NCI-H345 treated with DMSO at 0.1 percent for 48 hours (cell line): ENCODE measurements at regions not wholly inside any gene's neighbourhood (a gene's known extent, or its start where the extent isn't known, plus 50 kb on each side); places are given as distances from the start of the nearest gene placed in this dataset.
"Not testable (repeated sequence)": the region's sequence is repeated elsewhere in the genome, so short reads cannot be mapped to it uniquely, and the experiment has no call there.

ENCODE experiments used
- DNase-seq: peaks from one replicate; lab custom pipeline; 2025; ENCODE audit not compliant: unreplicated experiment; lab: John Stamatoyannopoulos, UW

- no peak for DNase-seq
Observed at GRCh38 chr6:151671195-151671594, 136.3 kb upstream of the ESR1 start.

GRCh38 chr6:151674578-151674977 is 132.9 kb upstream of the ESR1 start:
- no peak for DNase-seq

- peak; percentile 1 for DNase-seq
Observed at GRCh38 chr6:151675746-151676459, 131.6 kb upstream of the ESR1 start.

- no peak for DNase-seq
Observed at GRCh38 chr6:151676460-151676945, 131.0 kb upstream of the ESR1 start.

GRCh38 chr6:151677404-151677803 is 130.1 kb upstream of the ESR1 start:
- DNase-seq = no peak

GRCh38 chr6:151679081-151679480 is 128.4 kb upstream of the ESR1 start:
- no peak for DNase-seq

- no peak for DNase-seq
Observed at GRCh38 chr6:151679941-151680340, 127.5 kb upstream of the ESR1 start.

GRCh38 chr6:151680846-151681432 is 126.5 kb upstream of the ESR1 start:
- DNase-seq = no peak

- no peak for DNase-seq
Observed at GRCh38 chr6:151681433-151682059, 125.9 kb upstream of the ESR1 start.

GRCh38 chr6:151682251-151682650 is 125.2 kb upstream of the ESR1 start:
- no peak for DNase-seq

- DNase-seq = no peak
Observed at GRCh38 chr6:151682922-151683321, 124.6 kb upstream of the ESR1 start.

GRCh38 chr6:151683381-151683780 is 124.1 kb upstream of the ESR1 start:
- no peak for DNase-seq

- no peak for DNase-seq
Observed at GRCh38 chr6:151689499-151690201, 117.8 kb upstream of the ESR1 start.

- DNase-seq = no peak
Observed at GRCh38 chr6:151690303-151690702, 117.2 kb upstream of the ESR1 start.

GRCh38 chr6:151690768-151691562 is 116.5 kb upstream of the ESR1 start:
- no peak for DNase-seq

- no peak for DNase-seq
Observed at GRCh38 chr6:151692216-151692615, 115.3 kb upstream of the ESR1 start.

- DNase-seq = no peak
Observed at GRCh38 chr6:151693366-151693765, 114.1 kb upstream of the ESR1 start.

GRCh38 chr6:151695156-151695555 is 112.3 kb upstream of the ESR1 start:
- no peak for DNase-seq

- not testable (repeated sequence) for DNase-seq
Observed at GRCh38 chr6:151696302-151696701, 111.2 kb upstream of the ESR1 start.

GRCh38 chr6:151698931-151699700 is 108.4 kb upstream of the ESR1 start:
- no peak for DNase-seq
